Loucy (cell line): ENCODE measurements at regions not wholly inside any gene's neighbourhood (a gene's known extent, or its start where the extent isn't known, plus 50 kb on each side); places are given as distances from the start of the nearest gene placed in this dataset.

Source experiments
- CTCF ChIP-seq: fragments of 200-600 bp; sonication (generic); conservative IDR thresholded peaks from 2 replicates; pipeline ENCODE4 v1.5.1; 2014; ENCODE audit warnings: mild to moderate bottlenecking, antibody characterized with exemption, low read length
- EZH2phosphoT487 ChIP-seq: fragments of 200-600 bp; IDR thresholded peaks from 2 replicates; pipeline ENCODE4 v1.6.1; 2018; ENCODE audit warnings: antibody characterized with exemption, mild to moderate bottlenecking, moderate library complexity, borderline replicate concordance

DNA sequence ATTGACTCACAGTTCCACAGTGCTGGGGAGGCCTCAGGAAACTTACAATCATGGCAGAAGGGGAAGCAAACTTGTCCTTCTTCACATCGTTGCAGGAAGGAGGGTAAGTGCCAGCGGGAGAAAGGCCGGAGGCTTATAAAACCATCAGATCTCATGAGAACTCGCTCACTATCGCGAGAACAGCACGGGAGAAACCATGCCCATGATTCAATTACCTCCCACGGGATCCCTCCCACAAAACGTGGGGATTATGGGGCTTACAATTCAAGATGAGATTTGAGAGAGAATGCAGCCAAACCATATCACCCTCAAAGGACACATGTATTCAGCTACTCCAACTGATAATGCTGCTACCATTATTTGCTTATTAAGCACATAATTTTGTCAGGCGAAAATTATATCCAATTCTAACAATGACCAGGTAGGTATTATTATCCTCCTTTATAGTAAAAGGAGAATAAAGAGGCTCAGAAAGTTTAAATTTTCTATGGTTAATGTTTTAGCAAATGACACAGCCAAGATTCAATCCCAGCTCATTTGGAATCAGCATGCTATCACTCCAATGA, 327.2 kb upstream of the CDIN1 start:
- TF ChIP-seq CTCF (no peak), EZH2phosphoT487 (no peak)
